Mucosa of descending colon (tissue), 3 donors: ENCODE measurements at regions not wholly inside any gene's neighbourhood (a gene's known extent, or its start where the extent isn't known, plus 50 kb on each side); places are given as distances from the start of the nearest gene placed in this dataset.

Experiments used
- ATAC-seq: fragments of 200-7000 bp; cut with Tn5 transposase; one replicate; pipeline ENCODE4 v1.9.1; 2020; ENCODE audit warnings: mild to moderate bottlenecking, moderate library complexity
- DNase-seq, 3 donors: peaks; one replicate each; pipeline ENCODE4 v3.0.0-alpha.2; 2020
- H3K36me3 ChIP-seq: fragments of 200-600 bp; one replicate; pipeline ENCODE4 v1.8.0; 2021; ENCODE audit warnings: low read depth, mild to moderate bottlenecking
- H3K4me1 ChIP-seq: fragments of 200-600 bp; one replicate; pipeline ENCODE4 v1.8.0; 2021; ENCODE audit warnings: low read depth, mild to moderate bottlenecking
- H3K4me3 ChIP-seq: fragments of 200-600 bp; one replicate; pipeline ENCODE4 v1.8.0; 2021; ENCODE audit warnings: mild to moderate bottlenecking
- H3K9me3 ChIP-seq: fragments of 200-600 bp; one replicate; pipeline ENCODE4 v1.8.0; 2021; ENCODE audit warnings: mild to moderate bottlenecking
- intact Hi-C, 2 donors: fragments of 100-400 bp; cut with DNase I in 1 of 2; cut with micrococcal nuclease in 1 of 2; formaldehyde crosslinking; loops; one replicate each; pipeline versions ENCODE4 v1.11.0 to v1.11.1; 2022; cut with DNase I, micrococcal nuclease
- TF ChIP-seq, protein P1 (sequence below): fragments of 200-600 bp; IDR thresholded peaks from one replicate; pipeline ENCODE4 v1.8.0; 2022; ENCODE audit warnings: antibody characterized with exemption, mild to moderate bottlenecking
- donor health status: DM: no; HTN: no; CAD: no; lungs with moderate emphysema.
- donor health status: DM: no; HTN: no; CAD: no.
- donor health status: DM: no; HTN: yes; CAD: no.

DNA sequence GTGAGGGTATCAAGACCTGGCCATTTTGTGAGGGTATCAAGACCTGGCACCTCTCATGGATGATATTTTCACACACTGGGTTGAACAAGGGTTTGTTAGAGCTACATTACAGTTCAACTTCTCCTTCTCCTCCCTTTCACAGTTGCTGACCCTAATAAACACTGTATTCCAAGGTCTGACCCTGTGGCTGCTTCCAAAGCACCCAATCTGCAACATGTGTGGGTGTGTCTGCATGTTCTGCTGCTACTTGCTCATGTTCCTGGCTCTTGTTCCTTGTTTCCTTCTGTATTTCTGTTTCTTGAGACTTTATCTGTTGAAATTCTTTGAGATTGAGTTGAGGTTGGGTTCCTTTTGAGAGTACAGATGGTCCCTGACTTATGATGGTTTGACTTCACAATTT, 162.1 kb upstream of the GMDS start:
- H3K4me1 ChIP-seq: no peaks in the 10 kb centered on the region
- ATAC-seq: no peak
- H3K4me3 ChIP-seq: no peak overlapping the region
- H3K9me3 ChIP-seq: no peaks in the 10 kb centered on the region
- intact Hi-C loops: no loop called here
- DNase-seq: no peak
- TF ChIP-seq, protein P1, sequence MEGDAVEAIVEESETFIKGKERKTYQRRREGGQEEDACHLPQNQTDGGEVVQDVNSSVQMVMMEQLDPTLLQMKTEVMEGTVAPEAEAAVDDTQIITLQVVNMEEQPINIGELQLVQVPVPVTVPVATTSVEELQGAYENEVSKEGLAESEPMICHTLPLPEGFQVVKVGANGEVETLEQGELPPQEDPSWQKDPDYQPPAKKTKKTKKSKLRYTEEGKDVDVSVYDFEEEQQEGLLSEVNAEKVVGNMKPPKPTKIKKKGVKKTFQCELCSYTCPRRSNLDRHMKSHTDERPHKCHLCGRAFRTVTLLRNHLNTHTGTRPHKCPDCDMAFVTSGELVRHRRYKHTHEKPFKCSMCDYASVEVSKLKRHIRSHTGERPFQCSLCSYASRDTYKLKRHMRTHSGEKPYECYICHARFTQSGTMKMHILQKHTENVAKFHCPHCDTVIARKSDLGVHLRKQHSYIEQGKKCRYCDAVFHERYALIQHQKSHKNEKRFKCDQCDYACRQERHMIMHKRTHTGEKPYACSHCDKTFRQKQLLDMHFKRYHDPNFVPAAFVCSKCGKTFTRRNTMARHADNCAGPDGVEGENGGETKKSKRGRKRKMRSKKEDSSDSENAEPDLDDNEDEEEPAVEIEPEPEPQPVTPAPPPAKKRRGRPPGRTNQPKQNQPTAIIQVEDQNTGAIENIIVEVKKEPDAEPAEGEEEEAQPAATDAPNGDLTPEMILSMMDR: no peak
- H3K36me3 ChIP-seq: no peaks in the 10 kb centered on the region

DNA sequence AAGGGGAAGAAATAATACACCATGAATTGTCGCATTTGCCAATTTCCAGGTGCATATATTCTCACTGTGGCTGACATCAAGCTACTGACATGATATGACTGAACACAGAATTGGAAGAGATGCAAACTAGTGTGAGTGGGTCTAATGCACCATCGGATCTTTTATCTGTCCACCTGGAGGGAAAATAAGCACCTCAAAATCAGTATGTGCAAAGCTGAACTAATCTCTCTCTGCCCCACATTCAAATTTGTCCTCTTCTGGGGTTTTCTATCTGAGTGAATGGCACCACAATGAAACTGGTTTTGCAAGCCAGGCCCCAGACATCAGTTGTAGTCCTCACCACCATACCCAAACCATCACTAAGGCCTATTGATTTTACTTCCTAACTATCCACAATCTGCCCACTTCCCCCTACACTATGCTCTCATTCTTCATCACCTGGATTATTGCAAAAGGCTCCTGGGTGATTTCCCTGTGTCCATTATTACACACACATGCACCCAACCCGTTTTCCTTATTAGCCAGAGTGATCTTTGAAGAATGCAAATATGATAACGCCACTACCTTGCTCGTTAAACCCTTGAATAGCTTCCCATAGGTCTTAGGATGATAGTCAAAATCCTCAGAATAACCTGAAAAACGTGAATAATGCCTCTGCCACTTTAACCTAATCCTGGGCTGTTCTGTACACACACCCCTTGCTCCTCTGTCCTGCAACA, 159.0 kb upstream of the GMDS start:
- Histone ChIP-seq H3K4me1 (no peaks in the 10 kb centered on the region), H3K9me3 (peaks cover 5% of the 10 kb centered on the region), H3K36me3 (no peaks in the 10 kb centered on the region), H3K4me3 (no peak overlapping the region)
- DNase-seq: no peak
- TF ChIP-seq, protein P1: no peak
- intact Hi-C loops: no loop called here
- peak; percentile 56 for ATAC-seq

- H3K36me3 ChIP-seq: no peaks in the 10 kb centered on the region
- intact Hi-C loops: no loop called here
- TF ChIP-seq, protein P1: no peak
- H3K9me3 ChIP-seq: peaks cover 5% of the 10 kb centered on the region
- peak; percentile 74 to 80 (median 75) for DNase-seq
- peak; percentile 95 for ATAC-seq
- no peaks in the 10 kb centered on the region for H3K4me1 ChIP-seq
- H3K4me3 ChIP-seq: no peak overlapping the region
Observed at GRCh38 chr6:2403546-2403945, 158.1 kb upstream of the GMDS start.

GRCh38 chr6:2396846-2397630, 151.6 kb upstream of the GMDS start:
- TF ChIP-seq, protein P1: no peak
- Histone ChIP-seq H3K36me3 (no peaks in the 10 kb centered on the region), H3K4me3 (no peak overlapping the region), H3K9me3 (peaks cover 5% of the 10 kb centered on the region), H3K4me1 (no peaks in the 10 kb centered on the region)
- DNase-seq: no peak
- no peak for ATAC-seq
- intact Hi-C loops: no loop called here

- TF ChIP-seq, protein P1: no peak
- Histone ChIP-seq H3K4me1 (no peaks in the 10 kb centered on the region), H3K4me3 (no peak overlapping the region), H3K9me3 (peaks cover 5% of the 10 kb centered on the region), H3K36me3 (no peaks in the 10 kb centered on the region)
- DNase-seq (no peak), ATAC-seq (no peak)
- intact Hi-C loops: no loop called here
Observed at GRCh38 chr6:2396042-2396657, 150.7 kb upstream of the GMDS start.
